ENCODE measurements at regions not wholly inside any gene's neighbourhood (a gene's known extent, or its start where the extent isn't known, plus 50 kb on each side); places are given as distances from the start of the nearest gene placed in this dataset.
"Not testable (repeated sequence)": the region's sequence is repeated elsewhere in the genome, so short reads cannot be mapped to it uniquely, and the experiment has no call there.

GRCh38 chr11:90704510-90704909 is 481.7 kb upstream of the CHORDC1 start:
- Mint-ChIP-seq H3K36me3 (no peaks in the 10 kb centered on the region), H3K9me3 (peaks cover 1 to 24% (median 6%) of the 10 kb centered on the region in 5 donors), H3K27me3 (no peaks in the 10 kb centered on the region), H3K4me3 (no peak overlapping the region), H3K4me1 (no peaks in the 10 kb centered on the region), H3K27ac (no peak overlapping the region)
- H3K4me3 ChIP-seq (ENCODE audit: low read length): no peak overlapping the region
- H3K27ac ChIP-seq (ENCODE audit: low read depth, low read length): no peak overlapping the region
- H3K4me1 ChIP-seq (ENCODE audit: insufficient read depth, low read length): no peaks in the 10 kb centered on the region
- ChIA-PET POLR2A (no interaction called here), CTCF (no interaction called here)
- H3K36me3 ChIP-seq (ENCODE audit: insufficient read depth, low read length): no peaks in the 10 kb centered on the region
- DNase-seq: no peak
- no peaks in the 10 kb centered on the region for H3K27me3 ChIP-seq (ENCODE audit: insufficient read depth, low read length, poor library complexity, severe bottlenecking)
- no peaks in the 10 kb centered on the region for H3K9me3 ChIP-seq (ENCODE audit: low read length)

- DNase-seq: no peak
- no peaks in the 10 kb centered on the region for H3K4me1 Mint-ChIP-seq
- Histone ChIP-seq H3K9me3 (ENCODE audit: low read length) (no peaks in the 10 kb centered on the region), H3K4me3 (ENCODE audit: low read length) (no peak overlapping the region), H3K27ac (ENCODE audit: low read depth, low read length) (no peak overlapping the region), H3K36me3 (ENCODE audit: insufficient read depth, low read length) (no peaks in the 10 kb centered on the region), H3K4me1 (ENCODE audit: insufficient read depth, low read length) (no peaks in the 10 kb centered on the region), H3K27me3 (ENCODE audit: insufficient read depth, low read length, poor library complexity, severe bottlenecking) (no peaks in the 10 kb centered on the region)
- no peak overlapping the region for H3K27ac Mint-ChIP-seq
- ChIA-PET CTCF (no interaction called here), POLR2A (no interaction called here)
- H3K36me3 Mint-ChIP-seq: no peaks in the 10 kb centered on the region
- H3K27me3 Mint-ChIP-seq: no peaks in the 10 kb centered on the region
- H3K9me3 Mint-ChIP-seq: peaks cover 2 to 21% (median 4%) of the 10 kb centered on the region in 5 donors
- H3K4me3 Mint-ChIP-seq: no peak overlapping the region
Measured at GRCh38 chr11:90701716-90702115, 478.9 kb upstream of the CHORDC1 start.

GRCh38 chr11:90700789-90701439 is 478.1 kb upstream of the CHORDC1 start:
- DNase-seq: no peak
- Mint-ChIP-seq H3K4me1 (no peaks in the 10 kb centered on the region), H3K27ac (no peak overlapping the region), H3K4me3 (no peak overlapping the region), H3K36me3 (no peaks in the 10 kb centered on the region), H3K9me3 (peaks cover 2 to 16% (median 3%) of the 10 kb centered on the region in 5 donors), H3K27me3 (no peaks in the 10 kb centered on the region)
- Histone ChIP-seq H3K9me3 (ENCODE audit: low read length) (no peaks in the 10 kb centered on the region), H3K4me3 (ENCODE audit: low read length) (no peak overlapping the region), H3K4me1 (ENCODE audit: insufficient read depth, low read length) (no peaks in the 10 kb centered on the region), H3K27ac (ENCODE audit: low read depth, low read length) (no peak overlapping the region), H3K36me3 (ENCODE audit: insufficient read depth, low read length) (no peaks in the 10 kb centered on the region), H3K27me3 (ENCODE audit: insufficient read depth, low read length, poor library complexity, severe bottlenecking) (no peaks in the 10 kb centered on the region)
- POLR2A ChIA-PET: no interaction called here
- CTCF ChIA-PET: no interaction called here

- Mint-ChIP-seq H3K9me3 (peaks cover 2 to 13% (median 4%) of the 10 kb centered on the region in 5 donors), H3K27me3 (no peaks in the 10 kb centered on the region), H3K4me3 (no peak overlapping the region), H3K4me1 (no peaks in the 10 kb centered on the region), H3K36me3 (no peaks in the 10 kb centered on the region), H3K27ac (no peak overlapping the region)
- H3K9me3 ChIP-seq (ENCODE audit: low read length): no peaks in the 10 kb centered on the region
- H3K27me3 ChIP-seq (ENCODE audit: insufficient read depth, low read length, poor library complexity, severe bottlenecking): no peaks in the 10 kb centered on the region
- POLR2A ChIA-PET: no interaction called here
- no peaks in the 10 kb centered on the region for H3K4me1 ChIP-seq (ENCODE audit: insufficient read depth, low read length)
- no peaks in the 10 kb centered on the region for H3K36me3 ChIP-seq (ENCODE audit: insufficient read depth, low read length)
- DNase-seq: no peak
- no peak overlapping the region for H3K4me3 ChIP-seq (ENCODE audit: low read length)
- CTCF ChIA-PET: no interaction called here
- no peak overlapping the region for H3K27ac ChIP-seq (ENCODE audit: low read depth, low read length)
Measured at GRCh38 chr11:90699791-90700400, 477.0 kb upstream of the CHORDC1 start.

GRCh38 chr11:90698238-90698637 is 475.4 kb upstream of the CHORDC1 start:
- H3K27me3 Mint-ChIP-seq: no peaks in the 10 kb centered on the region
- POLR2A ChIA-PET: no interaction called here
- CTCF ChIA-PET: no interaction called here
- no peaks in the 10 kb centered on the region for H3K9me3 ChIP-seq (ENCODE audit: low read length)
- no peak overlapping the region for H3K27ac Mint-ChIP-seq
- no peaks in the 10 kb centered on the region for H3K36me3 Mint-ChIP-seq
- H3K36me3 ChIP-seq (ENCODE audit: insufficient read depth, low read length): no peaks in the 10 kb centered on the region
- H3K4me3 Mint-ChIP-seq: no peak overlapping the region
- H3K9me3 Mint-ChIP-seq: peaks cover 2 to 11% (median 4%) of the 10 kb centered on the region in 5 donors
- DNase-seq: no peak
- H3K27ac ChIP-seq (ENCODE audit: low read depth, low read length): no peak overlapping the region
- H3K27me3 ChIP-seq (ENCODE audit: insufficient read depth, low read length, poor library complexity, severe bottlenecking): no peaks in the 10 kb centered on the region
- H3K4me3 ChIP-seq (ENCODE audit: low read length): no peak overlapping the region
- H3K4me1 Mint-ChIP-seq: no peaks in the 10 kb centered on the region
- H3K4me1 ChIP-seq (ENCODE audit: insufficient read depth, low read length): no peaks in the 10 kb centered on the region

GRCh38 chr11:90675496-90675895 is 452.6 kb upstream of the CHORDC1 start:
- H3K9me3 Mint-ChIP-seq; H3K9me3 ChIP-seq (ENCODE audit: low read length); H3K27me3 Mint-ChIP-seq; DNase-seq; H3K4me3 Mint-ChIP-seq; CTCF ChIA-PET; H3K36me3 Mint-ChIP-seq; H3K4me3 ChIP-seq (ENCODE audit: low read length); H3K4me1 Mint-ChIP-seq; H3K27ac Mint-ChIP-seq; H3K27ac ChIP-seq (ENCODE audit: low read depth, low read length); H3K4me1 ChIP-seq (ENCODE audit: insufficient read depth, low read length); H3K27me3 ChIP-seq (ENCODE audit: insufficient read depth, low read length, poor library complexity, severe bottlenecking); H3K36me3 ChIP-seq (ENCODE audit: insufficient read depth, low read length); POLR2A ChIA-PET: not testable (repeated sequence)

GRCh38 chr11:90669094-90669493 is 446.2 kb upstream of the CHORDC1 start:
- Histone ChIP-seq H3K27me3 (ENCODE audit: insufficient read depth, low read length, poor library complexity, severe bottlenecking) (no peaks in the 10 kb centered on the region), H3K9me3 (ENCODE audit: low read length) (no peaks in the 10 kb centered on the region), H3K4me3 (ENCODE audit: low read length) (no peak overlapping the region), H3K27ac (ENCODE audit: low read depth, low read length) (no peak overlapping the region), H3K36me3 (ENCODE audit: insufficient read depth, low read length) (no peaks in the 10 kb centered on the region), H3K4me1 (ENCODE audit: insufficient read depth, low read length) (no peaks in the 10 kb centered on the region)
- ChIA-PET POLR2A (no interaction called here), CTCF (no interaction called here)
- DNase-seq: no peak
- H3K36me3 Mint-ChIP-seq: peaks cover 0 to 2% (median 0%) of the 10 kb centered on the region in 3 donors
- H3K4me3 Mint-ChIP-seq: no peak overlapping the region
- no peaks in the 10 kb centered on the region for H3K27me3 Mint-ChIP-seq
- peaks cover 2 to 25% (median 4%) of the 10 kb centered on the region in 5 donors for H3K9me3 Mint-ChIP-seq
- no peaks in the 10 kb centered on the region for H3K4me1 Mint-ChIP-seq
- H3K27ac Mint-ChIP-seq: no peak overlapping the region

- H3K36me3 Mint-ChIP-seq: peaks cover 0 to 2% (median 0%) of the 10 kb centered on the region in 3 donors
- CTCF ChIA-PET: no interaction called here
- Histone ChIP-seq H3K4me3 (ENCODE audit: low read length) (no peak overlapping the region), H3K9me3 (ENCODE audit: low read length) (no peaks in the 10 kb centered on the region), H3K27me3 (ENCODE audit: insufficient read depth, low read length, poor library complexity, severe bottlenecking) (no peaks in the 10 kb centered on the region), H3K4me1 (ENCODE audit: insufficient read depth, low read length) (no peaks in the 10 kb centered on the region), H3K27ac (ENCODE audit: low read depth, low read length) (no peak overlapping the region), H3K36me3 (ENCODE audit: insufficient read depth, low read length) (no peaks in the 10 kb centered on the region)
- H3K27me3 Mint-ChIP-seq: no peaks in the 10 kb centered on the region
- POLR2A ChIA-PET: no interaction called here
- no peaks in the 10 kb centered on the region for H3K4me1 Mint-ChIP-seq
- peaks cover 2 to 25% (median 4%) of the 10 kb centered on the region in 5 donors for H3K9me3 Mint-ChIP-seq
- H3K4me3 Mint-ChIP-seq: no peak overlapping the region
- DNase-seq: no peak
- no peak overlapping the region for H3K27ac Mint-ChIP-seq
Measured at GRCh38 chr11:90668502-90668901, 445.7 kb upstream of the CHORDC1 start.

Data from CD8-positive, alpha-beta memory T cell (primary cell).